ENCODE measurements at regions not wholly inside any gene's neighbourhood (a gene's known extent, or its start where the extent isn't known, plus 50 kb on each side); places are given as distances from the start of the nearest gene placed in this dataset.

- no peak overlapping the region for H3K4me3 ChIP-seq (ENCODE audit: control insufficient read depth, low read depth, low read length)
- no peak for DNase-seq (ENCODE audit: low read depth)
- TF ChIP-seq, protein P1, sequence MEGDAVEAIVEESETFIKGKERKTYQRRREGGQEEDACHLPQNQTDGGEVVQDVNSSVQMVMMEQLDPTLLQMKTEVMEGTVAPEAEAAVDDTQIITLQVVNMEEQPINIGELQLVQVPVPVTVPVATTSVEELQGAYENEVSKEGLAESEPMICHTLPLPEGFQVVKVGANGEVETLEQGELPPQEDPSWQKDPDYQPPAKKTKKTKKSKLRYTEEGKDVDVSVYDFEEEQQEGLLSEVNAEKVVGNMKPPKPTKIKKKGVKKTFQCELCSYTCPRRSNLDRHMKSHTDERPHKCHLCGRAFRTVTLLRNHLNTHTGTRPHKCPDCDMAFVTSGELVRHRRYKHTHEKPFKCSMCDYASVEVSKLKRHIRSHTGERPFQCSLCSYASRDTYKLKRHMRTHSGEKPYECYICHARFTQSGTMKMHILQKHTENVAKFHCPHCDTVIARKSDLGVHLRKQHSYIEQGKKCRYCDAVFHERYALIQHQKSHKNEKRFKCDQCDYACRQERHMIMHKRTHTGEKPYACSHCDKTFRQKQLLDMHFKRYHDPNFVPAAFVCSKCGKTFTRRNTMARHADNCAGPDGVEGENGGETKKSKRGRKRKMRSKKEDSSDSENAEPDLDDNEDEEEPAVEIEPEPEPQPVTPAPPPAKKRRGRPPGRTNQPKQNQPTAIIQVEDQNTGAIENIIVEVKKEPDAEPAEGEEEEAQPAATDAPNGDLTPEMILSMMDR (IDR thresholded peaks at IDR 0.05; ENCODE audit: control insufficient read depth, insufficient read depth, low read depth, low read length, missing control alignments) = no peak
Observed at GRCh38 chr5:175092691-175093090, 351.3 kb downstream of the DRD1 start.

- DNase-seq (ENCODE audit: low read depth) = no peak
- TF ChIP-seq, protein P1 (IDR thresholded peaks at IDR 0.05; ENCODE audit: control insufficient read depth, insufficient read depth, low read depth, low read length, missing control alignments) = no peak
- no peak overlapping the region for H3K4me3 ChIP-seq (ENCODE audit: control insufficient read depth, low read depth, low read length)
Observed at GRCh38 chr5:175088963-175089362, 355.0 kb downstream of the DRD1 start.

DNA sequence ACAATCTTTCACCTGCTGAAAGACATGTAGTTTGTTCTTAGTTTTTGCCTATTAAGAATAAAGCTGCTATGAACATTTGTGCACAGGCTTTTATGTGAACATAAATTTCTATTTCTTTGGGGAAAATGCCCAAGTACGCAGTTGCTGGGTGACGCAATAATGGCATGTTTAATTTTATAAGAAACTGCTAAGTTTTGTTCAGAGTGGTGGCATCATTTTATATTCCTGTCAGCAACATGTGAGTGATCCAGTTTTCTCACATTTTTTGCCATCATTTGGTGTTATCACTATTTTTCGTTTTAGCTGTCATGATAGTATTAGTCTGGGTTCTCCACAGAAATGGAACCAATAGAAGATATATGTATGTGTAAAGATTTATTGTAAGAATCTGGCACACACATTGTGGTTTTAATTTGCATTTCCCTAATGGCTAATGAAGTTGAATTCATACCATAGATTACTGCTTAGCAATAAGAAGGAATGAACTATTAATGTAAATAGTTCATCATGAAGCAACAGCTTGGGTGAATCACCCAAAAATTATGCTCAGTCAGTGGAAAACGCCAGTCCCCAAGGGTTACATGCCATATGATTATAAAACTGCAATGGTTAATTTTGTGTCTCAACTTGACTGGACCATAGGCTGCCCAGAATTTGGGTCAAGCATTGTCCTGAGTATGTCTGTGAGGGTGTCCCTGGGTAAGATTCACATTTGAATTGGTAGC is 358.6 kb downstream of the MSX2 start:
- no peak overlapping the region for H3K4me3 ChIP-seq (ENCODE audit: control insufficient read depth, low read depth, low read length)
- no peak for DNase-seq (ENCODE audit: low read depth)
- TF ChIP-seq, protein P1 (IDR thresholded peaks at IDR 0.05; ENCODE audit: control insufficient read depth, insufficient read depth, low read depth, low read length, missing control alignments) = no peak

- H3K4me3 ChIP-seq (ENCODE audit: control insufficient read depth, low read depth, low read length) = no peak overlapping the region
- TF ChIP-seq, protein P1 (IDR thresholded peaks at IDR 0.05; ENCODE audit: control insufficient read depth, insufficient read depth, low read depth, low read length, missing control alignments) = no peak
- DNase-seq (ENCODE audit: low read depth) = no peak
Observed at GRCh38 chr5:175082346-175082745, 358.0 kb downstream of the MSX2 start.

- TF ChIP-seq, protein P1 (IDR thresholded peaks at IDR 0.05; ENCODE audit: control insufficient read depth, insufficient read depth, low read depth, low read length, missing control alignments) = no peak
Observed at GRCh38 chr5:175079707-175080106, 355.3 kb downstream of the MSX2 start.

DNA sequence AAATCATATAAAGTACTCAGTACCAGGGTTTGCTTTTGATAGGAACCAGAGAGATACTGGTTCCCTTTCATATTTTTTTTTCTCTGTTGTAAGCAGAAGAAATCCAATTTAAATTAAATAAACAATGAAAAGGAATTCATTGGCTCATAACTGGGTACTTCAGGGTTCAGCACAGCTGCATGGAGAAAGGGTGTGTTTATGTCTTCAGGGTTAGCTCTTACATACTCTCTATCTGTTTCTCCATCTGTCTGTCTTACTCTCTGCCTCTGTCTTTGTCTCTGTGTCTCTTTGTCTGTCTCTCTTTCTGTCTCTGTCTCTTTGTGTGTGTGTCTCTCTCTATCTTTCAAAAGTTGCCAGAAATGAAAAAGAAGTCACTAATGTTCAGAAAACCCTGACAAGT is 345.9 kb downstream of the MSX2 start:
- TF ChIP-seq, protein P1 (IDR thresholded peaks at IDR 0.05; ENCODE audit: control insufficient read depth, insufficient read depth, low read depth, low read length, missing control alignments) = no peak
- no peak for DNase-seq (ENCODE audit: low read depth)
- no peak overlapping the region for H3K4me3 ChIP-seq (ENCODE audit: control insufficient read depth, low read depth, low read length)

More at GRCh38 chr5:175079707-175080106, 355.3 kb downstream of the MSX2 start:
- no peak overlapping the region for H3K4me3 ChIP-seq (ENCODE audit: control insufficient read depth, low read depth, low read length)
- DNase-seq (ENCODE audit: low read depth) = no peak

All from AG09309 (cell line).